Peyer's patch (tissue), 4 donors: ENCODE measurements at regions not wholly inside any gene's neighbourhood (a gene's known extent, or its start where the extent isn't known, plus 50 kb on each side); places are given as distances from the start of the nearest gene placed in this dataset.

Source experiments
- CTCF ChIP-seq, 6 experiments: fragments of 450-650 bp in 4 of 6; fragments of 200-600 bp in 2 of 6; sonication (generic) in 1 of 6; IDR thresholded peaks; one replicate each; pipeline ENCODE4 v1.5.1; 2017 to 2019; ENCODE audit warnings: antibody characterized with exemption in 6 of 6, mild to moderate bottlenecking in 3 of 6, moderate library complexity in 1 of 6
- POLR2A ChIP-seq, 2 donors: fragments of 450-650 bp; IDR thresholded peaks; one replicate each; pipeline ENCODE4 v1.5.1; 2017; ENCODE audit warnings: antibody characterized with exemption in 2 of 2, mild to moderate bottlenecking in 2 of 2, moderate library complexity in 2 of 2

GRCh38 chr3:148002705-148003205, 593.6 kb downstream of the ZIC1 start:
- TF ChIP-seq POLR2A (IDR thresholded peaks at IDR 0.05) (no peak), CTCF (IDR thresholded peaks at IDR 0.05) (no peak)
